GM19452 (cell line): ENCODE measurements at regions not wholly inside any gene's neighbourhood (a gene's known extent, or its start where the extent isn't known, plus 50 kb on each side); places are given as distances from the start of the nearest gene placed in this dataset.

ENCODE experiments used
- ATAC-seq: cut with Tn5 transposase; IDR thresholded peaks from one replicate; pipeline ENCODE4 v1.9.1; 2021; ENCODE audit not compliant: unreplicated experiment

DNA sequence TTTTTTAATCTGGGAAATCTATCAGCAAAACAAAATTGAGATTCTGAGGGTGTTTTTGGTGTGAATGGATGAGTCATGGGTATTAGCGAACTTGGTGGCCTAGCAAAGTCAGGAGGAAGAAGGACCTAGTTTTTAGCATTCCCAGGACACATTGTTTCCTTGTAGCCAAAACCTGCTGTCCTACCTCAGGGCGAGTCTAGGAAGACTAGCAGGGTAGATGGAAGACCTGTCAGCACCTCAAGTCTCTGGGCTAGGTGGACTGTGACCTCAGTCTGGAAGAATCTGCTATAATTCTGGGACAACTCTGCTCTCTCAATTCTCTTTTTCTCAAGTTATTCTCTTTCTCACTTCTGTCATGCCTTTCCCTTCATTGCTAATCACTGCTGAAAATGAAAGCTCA lies 1399.3 kb upstream of the LRRTM1 start:
- no peak for ATAC-seq

DNA sequence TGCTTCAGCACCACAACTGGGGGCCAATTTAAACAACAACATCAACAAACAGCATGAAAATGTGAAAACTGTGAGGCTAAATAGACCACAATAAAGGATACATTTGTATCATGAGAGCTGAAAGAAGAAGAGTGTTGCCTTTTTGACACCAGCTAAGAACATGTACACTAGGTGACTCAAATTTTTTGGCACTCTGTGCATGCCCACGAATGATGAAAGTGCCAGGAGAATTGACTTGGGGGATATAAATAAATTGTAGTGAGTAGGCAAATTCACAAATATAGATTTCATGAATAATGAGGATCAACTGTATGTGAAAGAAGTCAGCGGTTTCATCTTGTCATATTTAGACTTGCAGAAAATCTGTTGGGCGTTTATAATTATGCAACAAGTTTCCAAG lies 1388.0 kb upstream of the LRRTM1 start:
- no peak for ATAC-seq

DNA sequence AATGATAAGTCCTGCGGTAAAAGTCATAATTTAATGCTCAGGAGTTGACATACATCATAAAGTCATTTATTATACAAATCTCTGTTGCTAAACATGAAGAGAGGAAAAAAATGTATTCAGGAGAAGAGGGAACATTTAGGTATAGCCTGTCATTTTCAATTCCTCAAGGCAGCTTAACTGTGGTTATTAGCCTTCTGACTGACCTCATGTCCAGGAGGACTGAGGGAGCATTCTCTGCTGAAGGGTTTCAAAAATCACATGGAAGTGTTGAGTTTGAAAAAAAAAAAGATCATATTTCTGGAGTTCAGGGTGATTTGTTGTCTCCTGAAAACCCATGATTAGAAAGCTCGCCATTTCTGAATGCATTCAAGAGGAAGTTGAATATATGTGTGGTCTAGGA lies 1371.1 kb upstream of the LRRTM1 start:
- ATAC-seq, result no peak

DNA sequence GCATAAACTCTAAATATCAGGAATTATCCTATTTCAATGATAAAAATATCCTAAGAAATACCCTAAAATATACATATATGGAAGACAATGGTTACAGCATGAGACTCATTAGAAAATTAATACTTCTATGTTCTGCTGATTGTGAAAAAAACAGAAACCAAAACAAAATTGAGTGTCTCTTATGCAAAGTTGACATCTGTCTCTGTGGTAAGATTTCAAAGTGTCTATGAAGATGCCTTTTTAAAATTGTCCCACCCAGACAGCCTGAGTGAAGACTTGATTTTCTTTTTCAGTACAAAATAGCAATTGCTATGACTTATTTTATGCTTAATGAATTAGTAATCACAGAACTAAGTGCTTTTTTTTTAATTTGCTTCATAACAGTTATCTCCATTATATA lies 1368.4 kb upstream of the LRRTM1 start:
- ATAC-seq, result no peak

GRCh38 chr2:81672516-81672915 lies 1368.0 kb upstream of the LRRTM1 start:
- ATAC-seq, result no peak

- no peak for ATAC-seq
These were observed 1366.3 kb upstream of the LRRTM1 start for GRCh38 chr2:81670885-81671284.

GRCh38 chr2:81661081-81661480 lies 1356.5 kb upstream of the LRRTM1 start:
- no peak for ATAC-seq

GRCh38 chr2:81658227-81658626 lies 1353.7 kb upstream of the LRRTM1 start:
- no peak for ATAC-seq

- ATAC-seq, result no peak
These were observed 1345.8 kb upstream of the LRRTM1 start for GRCh38 chr2:81650048-81650971.

DNA sequence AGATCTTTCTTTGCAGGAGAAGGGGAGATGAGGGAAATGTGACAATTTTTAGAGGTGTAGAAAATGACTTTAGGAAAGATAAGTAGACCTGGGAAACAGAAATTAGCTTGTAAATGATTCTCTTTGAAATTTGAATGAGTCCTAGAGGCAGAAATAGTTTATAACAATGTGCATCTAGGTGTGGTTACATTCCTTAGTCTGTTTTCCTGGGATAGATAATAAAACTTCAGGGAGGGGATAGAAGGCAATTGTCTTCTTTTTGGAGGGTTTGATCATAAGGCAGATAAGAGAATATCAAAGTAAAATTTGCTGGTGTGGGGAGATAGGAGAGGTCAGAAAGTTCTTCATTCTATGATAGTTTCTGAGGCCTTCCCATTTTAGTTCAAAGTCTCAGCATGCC lies 1344.3 kb upstream of the LRRTM1 start:
- no peak for ATAC-seq

DNA sequence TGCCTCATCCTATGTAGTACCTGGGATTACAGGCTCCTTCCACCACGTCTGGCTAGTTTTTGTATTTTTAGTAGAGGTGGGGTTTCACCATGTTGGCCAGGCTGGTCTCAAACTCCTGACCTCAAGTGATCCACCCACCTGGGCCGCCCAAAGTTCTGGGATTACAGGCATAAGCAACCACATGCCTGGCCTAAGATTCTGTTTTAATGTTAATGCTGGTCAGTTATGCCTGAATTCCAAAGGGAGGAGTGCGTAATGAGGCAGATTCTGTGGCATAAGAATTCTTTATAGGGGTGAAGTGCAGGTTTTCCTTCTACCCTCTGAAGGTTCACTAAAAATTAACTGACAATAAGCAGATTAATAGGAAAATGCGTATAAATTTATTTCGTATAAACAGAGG lies 1343.8 kb upstream of the LRRTM1 start:
- ATAC-seq, result no peak

DNA sequence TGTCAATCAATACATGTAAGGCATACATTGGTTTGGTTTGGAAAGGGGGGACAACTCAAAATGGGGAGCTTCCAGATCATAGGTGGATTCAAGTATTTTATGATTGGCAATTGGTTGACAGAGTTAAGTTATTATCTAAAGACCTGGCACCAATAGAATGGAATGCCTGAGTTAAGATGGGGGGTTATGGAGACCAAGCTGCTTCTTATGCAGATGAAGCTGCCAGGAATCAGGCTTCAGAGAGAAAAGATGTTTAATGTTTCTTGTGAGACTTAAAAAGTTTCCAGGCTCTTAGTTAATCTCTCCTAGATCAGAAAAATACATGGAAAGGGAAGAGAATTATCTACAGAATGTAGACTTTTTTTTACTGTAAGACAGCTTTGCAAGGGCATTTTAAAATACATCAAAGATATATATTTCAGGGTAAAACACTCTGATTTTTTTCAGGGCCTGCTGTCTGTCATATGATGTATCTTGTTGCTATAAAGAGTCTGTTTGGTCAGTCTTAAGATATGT lies 1343.2 kb upstream of the LRRTM1 start:
- no peak for ATAC-seq

DNA sequence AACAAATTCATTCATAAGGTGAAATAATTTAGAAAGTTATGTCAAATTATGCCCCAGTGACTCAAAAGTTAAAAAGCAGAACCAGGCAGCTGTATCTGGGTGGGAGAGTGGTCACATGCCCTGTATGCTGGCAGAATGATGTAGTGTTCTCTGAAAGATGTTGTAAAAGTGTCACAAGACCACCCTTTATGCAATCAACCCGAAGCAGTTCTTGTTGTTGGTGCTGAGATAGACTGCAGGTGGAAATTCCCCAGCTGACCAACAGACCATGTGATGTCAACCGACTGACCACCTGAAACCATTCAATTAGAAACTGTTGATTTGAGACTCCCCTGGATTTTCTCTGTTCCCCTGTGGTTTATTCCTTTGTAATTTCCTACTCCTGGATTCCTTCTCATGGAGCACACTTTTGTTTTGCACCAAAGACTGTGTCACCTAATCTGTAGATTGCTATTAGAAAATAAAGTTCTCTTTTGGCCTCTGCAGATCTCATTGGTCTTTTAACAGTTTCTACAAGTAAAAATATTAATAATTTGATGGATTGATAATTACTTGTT lies 1341.3 kb upstream of the LRRTM1 start:
- no peak for ATAC-seq

DNA sequence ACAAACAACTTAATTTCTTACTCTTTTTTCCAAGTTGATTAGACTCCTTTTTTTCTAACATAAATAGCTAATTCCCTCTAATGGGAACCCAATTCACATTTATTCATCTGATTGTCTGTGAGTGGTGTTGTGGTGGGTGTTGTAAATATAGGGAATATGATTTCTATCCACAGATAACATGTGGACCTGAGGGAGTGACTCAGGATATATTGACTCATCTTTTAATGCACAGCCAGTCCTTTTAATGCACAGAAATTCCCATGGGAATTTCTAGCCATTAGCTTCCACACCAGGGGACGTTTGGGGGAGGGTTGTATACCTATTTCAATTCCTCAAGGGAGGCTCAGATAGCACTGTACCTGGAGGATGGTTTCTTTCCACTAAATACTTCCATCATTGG lies 1339.6 kb upstream of the LRRTM1 start:
- ATAC-seq, result no peak

- no peak for ATAC-seq
These were observed 1320.3 kb upstream of the LRRTM1 start for GRCh38 chr2:81624825-81625224.

DNA sequence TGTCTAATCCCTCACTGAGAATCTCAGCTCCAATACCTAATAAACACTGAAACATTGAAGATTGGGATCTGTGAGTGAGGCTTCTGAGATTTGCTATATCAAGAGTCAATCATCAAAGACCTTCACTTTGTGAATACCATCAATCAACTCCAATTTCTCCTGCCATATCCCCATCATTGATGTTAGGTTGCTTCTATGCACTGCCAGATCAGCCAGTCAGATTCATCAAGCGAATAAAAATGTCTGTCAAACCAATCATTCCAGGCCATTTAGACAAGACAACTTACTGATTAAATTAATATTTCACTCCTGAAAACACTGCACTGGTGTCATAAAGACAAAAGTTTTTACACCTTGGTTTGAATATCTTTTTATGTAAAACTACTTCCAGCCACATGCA lies 1295.5 kb upstream of the LRRTM1 start:
- ATAC-seq, result no peak

GRCh38 chr2:81598453-81598852 lies 1293.9 kb upstream of the LRRTM1 start:
- ATAC-seq, result no peak

DNA sequence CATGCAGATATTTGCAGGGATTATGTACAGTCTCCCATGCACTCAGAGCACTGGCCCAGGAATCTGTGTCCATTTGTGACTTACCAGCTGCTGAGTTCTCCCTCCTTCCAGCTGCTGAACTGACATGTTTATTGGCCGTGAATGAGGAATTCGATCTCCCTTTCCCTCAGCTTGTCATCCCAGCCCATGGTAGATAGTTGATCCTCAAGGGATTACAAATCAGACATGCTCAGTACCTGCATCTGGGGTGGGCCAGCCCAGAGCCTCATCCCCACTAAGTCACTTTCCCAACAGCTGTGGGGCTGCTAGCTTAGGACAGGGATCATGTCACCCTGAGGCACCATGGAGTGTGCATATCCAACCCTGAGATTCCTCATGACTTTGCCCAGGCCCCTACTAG lies 1284.9 kb upstream of the LRRTM1 start:
- ATAC-seq, result no peak

- ATAC-seq, result no peak
These were observed 1279.0 kb upstream of the LRRTM1 start for GRCh38 chr2:81583311-81584108.

DNA sequence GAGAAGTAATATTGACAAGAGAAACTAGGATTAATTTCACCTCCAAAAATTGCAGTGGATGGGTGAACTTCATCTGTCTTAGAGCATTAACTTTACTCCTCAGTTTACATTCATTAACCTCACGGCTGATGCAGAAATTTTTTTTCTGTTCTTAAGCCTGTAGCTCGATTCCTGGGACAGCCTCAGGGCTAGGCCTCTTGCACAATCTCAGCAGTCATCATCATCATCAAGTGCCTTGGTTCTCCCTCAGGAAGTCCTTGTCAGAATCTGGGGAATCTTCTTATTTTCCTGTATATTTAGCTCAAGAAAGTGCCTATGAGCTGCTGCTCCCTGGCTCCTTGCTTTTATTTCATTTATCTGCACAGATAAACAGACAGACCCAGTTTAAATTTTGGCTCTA lies 1272.2 kb upstream of the LRRTM1 start:
- ATAC-seq, result no peak

GRCh38 chr2:81551040-81551634 lies 1246.6 kb upstream of the LRRTM1 start:
- ATAC-seq, result no peak
